DMS153 treated with DMSO at 0.1 percent for 48 hours (cell line): ENCODE measurements at regions not wholly inside any gene's neighbourhood (a gene's known extent, or its start where the extent isn't known, plus 50 kb on each side); places are given as distances from the start of the nearest gene placed in this dataset.
"Not testable (repeated sequence)": the region's sequence is repeated elsewhere in the genome, so short reads cannot be mapped to it uniquely, and the experiment has no call there.

Experiments used
- DNase-seq: peaks from one replicate; lab custom pipeline; 2025; ENCODE audit not compliant: unreplicated experiment; lab: John Stamatoyannopoulos, UW

GRCh38 chr3:73120710-73121109 is 59.3 kb downstream of the EBLN2 start:
- no peak for DNase-seq

- no peak for DNase-seq
Observed at GRCh38 chr3:73121669-73122331, 60.3 kb downstream of the EBLN2 start.

GRCh38 chr3:73134034-73134433 is 72.6 kb downstream of the EBLN2 start:
- no peak for DNase-seq

- DNase-seq: no peak
Observed at GRCh38 chr3:73136941-73137340, 75.5 kb downstream of the EBLN2 start.

- no peak for DNase-seq
Observed at GRCh38 chr3:73137736-73138403, 76.4 kb downstream of the EBLN2 start.

- no peak for DNase-seq
Observed at GRCh38 chr3:73140772-73141442, 79.4 kb downstream of the EBLN2 start.

GRCh38 chr3:73141525-73141924 is 80.1 kb downstream of the EBLN2 start:
- DNase-seq: no peak

- DNase-seq: no peak
Observed at GRCh38 chr3:73143401-73143800, 81.9 kb downstream of the EBLN2 start.

GRCh38 chr3:73143821-73144237 is 82.4 kb downstream of the EBLN2 start:
- DNase-seq: no peak

GRCh38 chr3:73144276-73144675 is 82.8 kb downstream of the EBLN2 start:
- no peak for DNase-seq

- no peak for DNase-seq
Observed at GRCh38 chr3:73144828-73145227, 83.4 kb downstream of the EBLN2 start.

GRCh38 chr3:73147479-73147878 is 86.0 kb downstream of the EBLN2 start:
- not testable (repeated sequence) for DNase-seq

- no peak for DNase-seq
Observed at GRCh38 chr3:73148206-73148605, 86.7 kb downstream of the EBLN2 start.

- DNase-seq: no peak
Observed at GRCh38 chr3:73148682-73149081, 87.2 kb downstream of the EBLN2 start.

- DNase-seq: no peak
Observed at GRCh38 chr3:73150369-73151130, 89.1 kb downstream of the EBLN2 start.

GRCh38 chr3:73152571-73152970 is 91.1 kb downstream of the EBLN2 start:
- DNase-seq: not testable (repeated sequence)

GRCh38 chr3:73153057-73153456 is 91.6 kb downstream of the EBLN2 start:
- not testable (repeated sequence) for DNase-seq

GRCh38 chr3:73154261-73154660 is 92.8 kb downstream of the EBLN2 start:
- not testable (repeated sequence) for DNase-seq

GRCh38 chr3:73155441-73155840 is 94.0 kb downstream of the EBLN2 start:
- not testable (repeated sequence) for DNase-seq

- DNase-seq: no peak
Observed at GRCh38 chr3:73164622-73165021, 103.2 kb downstream of the EBLN2 start.

- no peak for DNase-seq
Observed at GRCh38 chr3:73175698-73176097, 114.2 kb downstream of the EBLN2 start.
